Fibroblast of villous mesenchyme (primary cell): ENCODE measurements at regions not wholly inside any gene's neighbourhood (a gene's known extent, or its start where the extent isn't known, plus 50 kb on each side); places are given as distances from the start of the nearest gene placed in this dataset.
A peak's percentile ranks its signal among the peaks of the same experiment; 100 is the strongest.

Experiments
- DNase-seq: peaks from one replicate; pipeline ENCODE4 v3.0.0-alpha.2; 2010; ENCODE audit warnings: low read depth
- H3K4me3 ChIP-seq: 2 replicates; pipeline ENCODE4 v1.5.1; 2011; ENCODE audit warnings: low read depth, mild to moderate bottlenecking, low read length
- CTCF ChIP-seq: IDR thresholded peaks from 2 replicates; pipeline ENCODE4 v1.5.1; 2012; ENCODE audit warnings: low read depth, mild to moderate bottlenecking, low read length; ENCODE audit not compliant: insufficient read depth

DNA sequence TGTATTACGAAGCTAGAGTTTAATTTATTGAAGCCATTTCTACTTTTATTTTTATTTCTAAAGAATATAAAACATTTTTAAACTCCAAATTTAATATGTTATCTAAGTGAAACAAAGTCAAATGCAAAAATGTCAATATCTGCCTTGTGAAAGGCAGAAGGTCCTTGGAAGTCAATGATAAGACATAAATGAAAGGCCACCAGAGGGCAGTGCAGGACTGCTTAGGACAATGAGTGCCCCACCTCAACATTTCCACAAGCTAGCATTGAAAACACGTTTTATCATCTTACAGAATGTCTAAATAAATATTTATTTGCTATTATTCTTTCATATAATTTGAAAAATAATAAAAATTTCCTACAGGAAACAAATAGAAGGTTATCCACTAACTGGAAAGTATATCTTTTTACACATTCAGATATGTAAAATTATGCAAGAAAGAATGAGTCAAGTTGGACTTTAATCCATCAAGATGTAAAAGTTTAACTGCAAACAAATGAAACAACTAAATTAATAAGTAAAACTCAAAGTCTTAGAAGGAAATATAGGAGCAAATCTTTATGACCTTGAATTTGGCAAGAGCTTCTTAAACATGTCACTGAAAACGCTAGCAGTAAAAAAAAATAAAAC lies 140.1 kb upstream of the FMN2 start:
- H3K4me3 ChIP-seq, result no peak overlapping the region
- TF ChIP-seq CTCF, result peak; percentile 68
- peak; percentile 70 for DNase-seq

GRCh38 chr1:239952348-239953308 lies 139.1 kb upstream of the FMN2 start:
- no peak overlapping the region for H3K4me3 ChIP-seq
- DNase-seq, result no peak
- TF ChIP-seq CTCF, result peak; percentile 57

- DNase-seq, result no peak
Measured at GRCh38 chr1:239954836-239955235, 136.8 kb upstream of the FMN2 start.

DNA sequence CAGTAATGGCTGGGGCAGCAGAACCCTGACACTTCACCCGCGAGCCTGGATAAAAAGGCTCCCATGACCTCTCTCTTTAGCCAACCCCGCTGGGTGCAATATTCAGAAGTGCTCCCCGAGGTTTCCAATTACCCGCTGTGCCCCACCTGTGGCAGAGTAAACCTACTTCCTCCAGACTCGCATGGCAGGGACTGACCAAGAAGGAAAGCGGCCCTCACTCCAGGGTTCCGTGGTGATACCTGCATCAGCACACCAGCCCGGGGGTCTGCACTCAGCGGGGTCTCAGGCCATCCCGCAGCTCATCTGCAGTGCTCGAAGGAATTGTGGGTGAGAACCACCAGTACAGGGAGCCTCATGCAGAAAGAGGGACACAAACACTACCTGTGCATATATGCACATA lies 136.3 kb upstream of the FMN2 start:
- H3K4me3 ChIP-seq, result no peak overlapping the region
- no peak for TF ChIP-seq CTCF
- no peak for DNase-seq

More at GRCh38 chr1:239954836-239955235, 136.8 kb upstream of the FMN2 start:
- no peak for TF ChIP-seq CTCF
- H3K4me3 ChIP-seq, result no peak overlapping the region

DNA sequence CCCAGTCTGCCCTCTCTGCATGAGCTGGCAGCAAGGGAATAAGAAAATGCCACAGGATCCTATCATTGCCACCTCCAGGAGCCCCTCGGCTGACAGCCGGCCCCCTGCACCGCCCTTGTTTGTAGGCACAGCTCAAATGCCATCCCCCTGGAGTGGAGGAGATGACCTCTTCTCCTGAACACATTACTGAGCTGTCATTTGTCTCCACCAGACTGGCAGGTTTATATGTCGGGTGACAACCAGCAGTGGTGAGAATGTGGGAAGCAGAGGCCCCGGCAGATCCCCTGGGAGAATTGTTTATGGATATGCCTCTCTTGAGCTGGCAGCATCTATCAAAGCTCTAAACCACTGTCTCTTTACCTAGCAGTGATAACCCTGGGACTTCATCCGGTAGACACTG lies 135.4 kb upstream of the FMN2 start:
- H3K4me3 ChIP-seq, result no peak overlapping the region

DNA sequence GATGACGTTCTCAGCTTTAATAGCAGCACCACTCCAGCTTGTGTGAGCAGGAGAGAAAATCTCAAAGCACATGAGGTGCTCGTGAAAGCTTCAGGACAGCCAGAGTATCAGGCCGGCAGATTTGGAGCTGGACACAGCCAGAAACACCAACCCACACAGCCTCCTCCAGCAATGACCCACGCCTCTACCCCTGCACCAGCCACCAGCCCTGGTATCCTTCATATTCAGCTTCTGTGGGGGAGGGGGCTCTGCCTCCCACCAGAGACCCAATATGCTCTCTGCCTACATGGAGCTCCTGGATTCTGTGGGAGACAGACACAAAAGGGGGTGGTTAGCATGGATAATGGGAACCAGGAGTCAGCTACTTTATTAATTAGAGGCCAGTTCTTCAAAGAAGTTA lies 133.6 kb upstream of the FMN2 start:
- no peak for TF ChIP-seq CTCF
- H3K4me3 ChIP-seq, result no peak overlapping the region
- DNase-seq, result no peak

More for the DNA sequence above, 135.4 kb upstream of the FMN2 start:
- no peak for TF ChIP-seq CTCF
- DNase-seq, result no peak
